ENCODE measurements at regions not wholly inside any gene's neighbourhood (a gene's known extent, or its start where the extent isn't known, plus 50 kb on each side); places are given as distances from the start of the nearest gene placed in this dataset.

- Histone ChIP-seq H3K27me3 (ENCODE audit: insufficient read depth, poor library complexity, severe bottlenecking) (no peaks in the 10 kb centered on the region), H3K27ac (replicated peaks) (no peak overlapping the region), H3K4me3 (replicated peaks; ENCODE audit: insufficient read depth, low read length) (no peak overlapping the region)
- no peak for DNase-seq (ENCODE audit: low read depth in 1 of 2, low spot score in 1 of 2)
- TF ChIP-seq GABPA (IDR thresholded peaks at IDR 0.05; ENCODE audit: low read depth) = no peak
- TF ChIP-seq, protein P1, sequence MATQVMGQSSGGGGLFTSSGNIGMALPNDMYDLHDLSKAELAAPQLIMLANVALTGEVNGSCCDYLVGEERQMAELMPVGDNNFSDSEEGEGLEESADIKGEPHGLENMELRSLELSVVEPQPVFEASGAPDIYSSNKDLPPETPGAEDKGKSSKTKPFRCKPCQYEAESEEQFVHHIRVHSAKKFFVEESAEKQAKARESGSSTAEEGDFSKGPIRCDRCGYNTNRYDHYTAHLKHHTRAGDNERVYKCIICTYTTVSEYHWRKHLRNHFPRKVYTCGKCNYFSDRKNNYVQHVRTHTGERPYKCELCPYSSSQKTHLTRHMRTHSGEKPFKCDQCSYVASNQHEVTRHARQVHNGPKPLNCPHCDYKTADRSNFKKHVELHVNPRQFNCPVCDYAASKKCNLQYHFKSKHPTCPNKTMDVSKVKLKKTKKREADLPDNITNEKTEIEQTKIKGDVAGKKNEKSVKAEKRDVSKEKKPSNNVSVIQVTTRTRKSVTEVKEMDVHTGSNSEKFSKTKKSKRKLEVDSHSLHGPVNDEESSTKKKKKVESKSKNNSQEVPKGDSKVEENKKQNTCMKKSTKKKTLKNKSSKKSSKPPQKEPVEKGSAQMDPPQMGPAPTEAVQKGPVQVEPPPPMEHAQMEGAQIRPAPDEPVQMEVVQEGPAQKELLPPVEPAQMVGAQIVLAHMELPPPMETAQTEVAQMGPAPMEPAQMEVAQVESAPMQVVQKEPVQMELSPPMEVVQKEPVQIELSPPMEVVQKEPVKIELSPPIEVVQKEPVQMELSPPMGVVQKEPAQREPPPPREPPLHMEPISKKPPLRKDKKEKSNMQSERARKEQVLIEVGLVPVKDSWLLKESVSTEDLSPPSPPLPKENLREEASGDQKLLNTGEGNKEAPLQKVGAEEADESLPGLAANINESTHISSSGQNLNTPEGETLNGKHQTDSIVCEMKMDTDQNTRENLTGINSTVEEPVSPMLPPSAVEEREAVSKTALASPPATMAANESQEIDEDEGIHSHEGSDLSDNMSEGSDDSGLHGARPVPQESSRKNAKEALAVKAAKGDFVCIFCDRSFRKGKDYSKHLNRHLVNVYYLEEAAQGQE (IDR thresholded peaks at IDR 0.05; ENCODE audit: insufficient replicate concordance, low read depth) = no peak
- no peak for TF ChIP-seq POLR2AphosphoS5 (IDR thresholded peaks at IDR 0.05; ENCODE audit: low read depth)
- no peak for TF ChIP-seq SPI1 (IDR thresholded peaks at IDR 0.05; ENCODE audit: borderline replicate concordance, low read depth)
- TF ChIP-seq, protein P2, sequence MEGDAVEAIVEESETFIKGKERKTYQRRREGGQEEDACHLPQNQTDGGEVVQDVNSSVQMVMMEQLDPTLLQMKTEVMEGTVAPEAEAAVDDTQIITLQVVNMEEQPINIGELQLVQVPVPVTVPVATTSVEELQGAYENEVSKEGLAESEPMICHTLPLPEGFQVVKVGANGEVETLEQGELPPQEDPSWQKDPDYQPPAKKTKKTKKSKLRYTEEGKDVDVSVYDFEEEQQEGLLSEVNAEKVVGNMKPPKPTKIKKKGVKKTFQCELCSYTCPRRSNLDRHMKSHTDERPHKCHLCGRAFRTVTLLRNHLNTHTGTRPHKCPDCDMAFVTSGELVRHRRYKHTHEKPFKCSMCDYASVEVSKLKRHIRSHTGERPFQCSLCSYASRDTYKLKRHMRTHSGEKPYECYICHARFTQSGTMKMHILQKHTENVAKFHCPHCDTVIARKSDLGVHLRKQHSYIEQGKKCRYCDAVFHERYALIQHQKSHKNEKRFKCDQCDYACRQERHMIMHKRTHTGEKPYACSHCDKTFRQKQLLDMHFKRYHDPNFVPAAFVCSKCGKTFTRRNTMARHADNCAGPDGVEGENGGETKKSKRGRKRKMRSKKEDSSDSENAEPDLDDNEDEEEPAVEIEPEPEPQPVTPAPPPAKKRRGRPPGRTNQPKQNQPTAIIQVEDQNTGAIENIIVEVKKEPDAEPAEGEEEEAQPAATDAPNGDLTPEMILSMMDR (IDR thresholded peaks at IDR 0.05; ENCODE audit: insufficient read depth, low read length) = no peak
Observed at GRCh38 chr9:102461156-102461819, 533.8 kb upstream of the CYLC2 start.

DNA sequence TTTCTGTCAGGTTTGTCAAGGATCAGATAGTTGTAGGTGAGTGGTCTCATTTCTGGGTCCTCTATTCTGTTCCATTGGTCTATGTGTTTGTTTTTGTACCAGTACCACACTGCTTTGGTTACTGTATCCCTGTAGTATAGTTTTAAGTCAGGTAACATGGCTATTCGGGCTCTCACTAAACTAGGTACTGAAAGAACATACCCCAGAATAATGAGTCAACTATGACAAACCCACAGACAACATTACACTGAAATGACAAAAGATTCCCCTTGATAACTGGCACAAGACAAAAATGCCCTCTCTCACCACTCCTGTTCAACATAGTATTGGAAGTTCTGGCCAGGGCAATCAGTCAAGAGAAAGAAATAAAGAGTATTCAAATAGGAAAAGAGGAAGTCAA is 535.3 kb upstream of the CYLC2 start:
- H3K27ac ChIP-seq (replicated peaks) = no peak overlapping the region
- TF ChIP-seq, protein P2 (IDR thresholded peaks at IDR 0.05; ENCODE audit: insufficient read depth, low read length) = no peak
- TF ChIP-seq, protein P1 (IDR thresholded peaks at IDR 0.05; ENCODE audit: insufficient replicate concordance, low read depth) = no peak
- TF ChIP-seq GABPA (IDR thresholded peaks at IDR 0.05; ENCODE audit: low read depth) = no peak
- TF ChIP-seq POLR2AphosphoS5 (IDR thresholded peaks at IDR 0.05; ENCODE audit: low read depth) = no peak
- TF ChIP-seq SPI1 (IDR thresholded peaks at IDR 0.05; ENCODE audit: borderline replicate concordance, low read depth) = no peak
- no peak overlapping the region for H3K4me3 ChIP-seq (replicated peaks; ENCODE audit: insufficient read depth, low read length)
- no peak for DNase-seq (ENCODE audit: low read depth in 1 of 2, low spot score in 1 of 2)
- H3K27me3 ChIP-seq (ENCODE audit: insufficient read depth, poor library complexity, severe bottlenecking) = no peaks in the 10 kb centered on the region

- TF ChIP-seq, protein P2 (IDR thresholded peaks at IDR 0.05; ENCODE audit: insufficient read depth, low read length) = no peak
- TF ChIP-seq GABPA (IDR thresholded peaks at IDR 0.05; ENCODE audit: low read depth) = no peak
- TF ChIP-seq SPI1 (IDR thresholded peaks at IDR 0.05; ENCODE audit: borderline replicate concordance, low read depth) = no peak
- TF ChIP-seq POLR2AphosphoS5 (IDR thresholded peaks at IDR 0.05; ENCODE audit: low read depth) = no peak
- H3K27ac ChIP-seq (replicated peaks) = no peak overlapping the region
- H3K4me3 ChIP-seq (replicated peaks; ENCODE audit: insufficient read depth, low read length) = no peak overlapping the region
- no peak for DNase-seq (ENCODE audit: low read depth in 1 of 2, low spot score in 1 of 2)
- H3K27me3 ChIP-seq (ENCODE audit: insufficient read depth, poor library complexity, severe bottlenecking) = no peaks in the 10 kb centered on the region
Observed at GRCh38 chr9:102456562-102456961, 538.6 kb upstream of the CYLC2 start.

GRCh38 chr9:102445906-102446305 is 549.2 kb upstream of the CYLC2 start:
- TF ChIP-seq SPI1 (IDR thresholded peaks at IDR 0.05; ENCODE audit: borderline replicate concordance, low read depth) = no peak
- TF ChIP-seq, protein P1 (IDR thresholded peaks at IDR 0.05; ENCODE audit: insufficient replicate concordance, low read depth) = no peak
- TF ChIP-seq, protein P2 (IDR thresholded peaks at IDR 0.05; ENCODE audit: insufficient read depth, low read length) = no peak
- no peak for TF ChIP-seq POLR2AphosphoS5 (IDR thresholded peaks at IDR 0.05; ENCODE audit: low read depth)
- TF ChIP-seq GABPA (IDR thresholded peaks at IDR 0.05; ENCODE audit: low read depth) = no peak
- no peak overlapping the region for H3K4me3 ChIP-seq (replicated peaks; ENCODE audit: insufficient read depth, low read length)
- no peak for DNase-seq (ENCODE audit: low read depth in 1 of 2, low spot score in 1 of 2)
- H3K27me3 ChIP-seq (ENCODE audit: insufficient read depth, poor library complexity, severe bottlenecking) = no peaks in the 10 kb centered on the region
- no peak overlapping the region for H3K27ac ChIP-seq (replicated peaks)
